Endothelial cell of umbilical vein (primary cell): ENCODE measurements at regions not wholly inside any gene's neighbourhood (a gene's known extent, or its start where the extent isn't known, plus 50 kb on each side); places are given as distances from the start of the nearest gene placed in this dataset.

Source experiments
- BruUV-seq: library from RNA; stranded (reverse); fragments of 400-500 nt; replicated peaks from 2 replicates; lab custom pipeline; 2021; lab: Mats Ljungman, UMichigan
- CTCF ChIA-PET: fragments of 300-600, 350-600 bp; sonication (Branson Sonifier 250); formaldehyde crosslinking; loops from one replicate; lab custom pipeline; 2021; ENCODE audit warnings: antibody characterized with exemption, inconsistent platforms; lab: Charles Lee
- POLR2A ChIA-PET: fragments of 300-600, 350-600 bp; sonication (Branson Sonifier 250); formaldehyde crosslinking; loops from one replicate; lab custom pipeline; 2021; ENCODE audit warnings: antibody characterized with exemption, inconsistent platforms; lab: Charles Lee
- DNase-seq: peaks from one replicate; pipeline ENCODE4 v3.0.0-alpha.2; 2011; ENCODE audit warnings: low read depth, low spot score
- FAIRE-seq: peaks from 2 replicates; lab custom pipeline; 2011; peaks lifted over from hg19 to GRCh38; lab: Jason Lieb, UNC
- H2AFZ ChIP-seq: 2 replicates; pipeline ENCODE4 v1.6.0; 2012; ENCODE audit warnings: low read depth, low read length, control low read depth, inconsistent platforms
- H3K27ac ChIP-seq: 2 replicates; pipeline ENCODE4 v1.5.1; 2011; ENCODE audit warnings: low read depth, mild to moderate bottlenecking, control low read depth, low read length, moderate library complexity; ENCODE audit not compliant: insufficient read depth
- H3K27me3 ChIP-seq, 2 experiments: 2 replicates each; pipeline versions ENCODE4 v1.6.0 to v1.6.1; 2011; ENCODE audit warnings: low read length in 2 of 2, mixed read lengths in 1 of 2; ENCODE audit not compliant: control insufficient read depth in 2 of 2, insufficient read depth in 2 of 2
- H3K36me3 ChIP-seq, 2 experiments: 2 replicates in 1 of 2; 3 replicates in 1 of 2; pipeline ENCODE4 v1.5.1; 2011; ENCODE audit warnings: low read length in 2 of 2, mild to moderate bottlenecking in 1 of 2, moderate library complexity in 1 of 2; ENCODE audit not compliant: control insufficient read depth in 2 of 2, insufficient read depth in 2 of 2; ENCODE audit errors: extremely low read depth in 1 of 2
- H3K4me1 ChIP-seq: 3 replicates; pipeline ENCODE4 v1.5.1; 2011; ENCODE audit warnings: mild to moderate bottlenecking, low read length; ENCODE audit not compliant: control insufficient read depth, insufficient read depth; ENCODE audit errors: extremely low read depth
- H3K4me2 ChIP-seq: 2 replicates; pipeline ENCODE4 v1.6.1; 2011; ENCODE audit warnings: low read length, control low read depth, mixed read lengths; ENCODE audit not compliant: insufficient read depth
- H3K4me3 ChIP-seq, 3 experiments: fragments of 200-600 bp in 1 of 3; sonication (generic), shearing (Covaris generic) in 1 of 3; replicated peaks in 1 of 3; 2 replicates each; pipeline ENCODE4 v1.5.1; 2011 to 2016; ENCODE audit warnings: control low read depth in 3 of 3, low read length in 3 of 3, mild to moderate bottlenecking in 2 of 3, inconsistent platforms in 1 of 3, low read depth in 1 of 3, moderate library complexity in 1 of 3; ENCODE audit not compliant: insufficient read depth in 1 of 3
- H3K79me2 ChIP-seq: 2 replicates; pipeline ENCODE4 v1.6.0; 2012; ENCODE audit warnings: low read length, inconsistent platforms; ENCODE audit not compliant: control insufficient read depth, insufficient read depth
- H3K9ac ChIP-seq: replicated peaks from 2 replicates; pipeline ENCODE3; 2011; ENCODE audit warnings: low read length, control low read depth; ENCODE audit not compliant: insufficient read depth; ENCODE audit errors: extremely low read depth
- H3K9me1 ChIP-seq: replicated peaks from 3 replicates; pipeline ENCODE4 v1.6.0; 2011; ENCODE audit warnings: mild to moderate bottlenecking, low read length; ENCODE audit not compliant: control insufficient read depth, insufficient read depth; ENCODE audit errors: extremely low read depth
- H3K9me3 ChIP-seq: replicated peaks from 2 replicates; pipeline ENCODE4 v1.5.1; 2012; ENCODE audit warnings: low read length, inconsistent platforms; ENCODE audit not compliant: control insufficient read depth, insufficient read depth
- H4K20me1 ChIP-seq: replicated peaks from 2 replicates; pipeline ENCODE3; 2011; ENCODE audit warnings: mild to moderate bottlenecking, low read length; ENCODE audit not compliant: control insufficient read depth, insufficient read depth; ENCODE audit errors: extremely low read depth
- EZH2 ChIP-seq: IDR thresholded peaks from 2 replicates; pipeline ENCODE4 v1.6.1; 2012; ENCODE audit warnings: borderline replicate concordance, low read depth, mild to moderate bottlenecking, moderate library complexity, low read length, inconsistent platforms; ENCODE audit not compliant: severe bottlenecking
- FOS ChIP-seq: IDR thresholded peaks from 2 replicates; pipeline ENCODE4 v1.6.1; 2011; ENCODE audit warnings: mild to moderate bottlenecking, low read length, moderate library complexity, borderline replicate concordance; ENCODE audit not compliant: insufficient read depth
- GATA2 ChIP-seq: IDR thresholded peaks from 2 replicates; pipeline ENCODE4 v1.7.0; 2011; ENCODE audit warnings: low read depth, mild to moderate bottlenecking, moderate library complexity, mixed read lengths, low read length; ENCODE audit not compliant: insufficient read length, insufficient read depth
- JUN ChIP-seq: IDR thresholded peaks from 2 replicates; pipeline ENCODE4 v1.6.1; 2011; ENCODE audit warnings: borderline replicate concordance, low read depth; ENCODE audit not compliant: insufficient read length, insufficient read depth
- MYC ChIP-seq: IDR thresholded peaks from one replicate; pipeline ENCODE4 v1.6.1; 2011; ENCODE audit warnings: mild to moderate bottlenecking, low read depth, low read length
- POLR2A ChIP-seq: IDR thresholded peaks from 2 replicates; pipeline ENCODE4 v1.6.1; 2012; ENCODE audit warnings: low read depth, mild to moderate bottlenecking, control low read depth, low read length
- POLR2AphosphoS5 ChIP-seq: IDR thresholded peaks from 2 replicates; pipeline ENCODE4 v1.6.1; 2012; ENCODE audit warnings: low read depth, mild to moderate bottlenecking, control low read depth, low read length, moderate library complexity; ENCODE audit not compliant: insufficient read depth
- dilution Hi-C: fragments of 300-500 bp; cut with MboI; formaldehyde crosslinking; loops from one replicate; pipeline ENCODE4 v1.15.0; 2019; ENCODE audit warnings: low sequenced_read_pairs; ENCODE audit not compliant: extremely low pct_ligation_motif_present
- intact Hi-C: fragments of 100-400 bp; cut with micrococcal nuclease; formaldehyde crosslinking; loops from one replicate; pipeline ENCODE4 v1.10.0; 2022
- TF ChIP-seq, protein P1 (sequence below): IDR thresholded peaks from 2 replicates; pipeline ENCODE4 v1.6.1; 2011; ENCODE audit not compliant: insufficient read depth, insufficient read length
- TF ChIP-seq, protein P2 (sequence below), 2 donors: IDR thresholded peaks; 1 replicate in 1 of 2; 2 replicates in 1 of 2; pipeline ENCODE4 v1.5.1; 2011; ENCODE audit warnings: low read length in 2 of 2, mild to moderate bottlenecking in 2 of 2, moderate library complexity in 2 of 2, control low read depth in 1 of 2, inconsistent platforms in 1 of 2, low read depth in 1 of 2; ENCODE audit not compliant: insufficient read depth in 1 of 2; ENCODE audit errors: extremely low read depth in 1 of 2

GRCh38 chrX:39729981-39730661 is 367.6 kb downstream of the BCOR start:
- BruUV-seq: no TSS peak
- ChIA-PET CTCF (interaction anchor here (0.8 to 3.0 kb wide), 25 partner anchors 9 to 814 kb away, joined by 3 to 21 read pairs (median 5); no protein-coding TSS in a partner anchor), POLR2A (no interaction called here)
- no peaks in the 10 kb centered on the region for H3K27me3 ChIP-seq
- no peaks in the 10 kb centered on the region for H3K9me1 ChIP-seq
- H3K4me3 ChIP-seq: no peak overlapping the region
- no peak overlapping the region for H3K4me2 ChIP-seq
- no peaks in the 10 kb centered on the region for H3K9me3 ChIP-seq
- peaks cover 28% of the 10 kb centered on the region for H3K4me1 ChIP-seq
- intact Hi-C loops: loop anchor here (2.0 to 5.0 kb wide), 4 partner anchors 43 to 537 kb away; partner anchors contain the start of gene BCOR
- H3K36me3 ChIP-seq: no peaks in the 10 kb centered on the region
- H4K20me1 ChIP-seq: no peaks in the 10 kb centered on the region
- FAIRE-seq (no peak), DNase-seq (no peak)
- H3K79me2 ChIP-seq: no peaks in the 10 kb centered on the region
- H3K9ac ChIP-seq: no peak overlapping the region
- no peak overlapping the region for H2AFZ ChIP-seq
- no peak overlapping the region for H3K27ac ChIP-seq
- dilution Hi-C loops: no loop called here
- TF ChIP-seq FOS (no peak), POLR2A (no peak), MYC (no peak), JUN (no peak), GATA2 (no peak), EZH2 (no peak), POLR2AphosphoS5 (no peak)
- TF ChIP-seq, protein P1, sequence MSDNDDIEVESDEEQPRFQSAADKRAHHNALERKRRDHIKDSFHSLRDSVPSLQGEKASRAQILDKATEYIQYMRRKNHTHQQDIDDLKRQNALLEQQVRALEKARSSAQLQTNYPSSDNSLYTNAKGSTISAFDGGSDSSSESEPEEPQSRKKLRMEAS: no peak
- TF ChIP-seq, protein P2, sequence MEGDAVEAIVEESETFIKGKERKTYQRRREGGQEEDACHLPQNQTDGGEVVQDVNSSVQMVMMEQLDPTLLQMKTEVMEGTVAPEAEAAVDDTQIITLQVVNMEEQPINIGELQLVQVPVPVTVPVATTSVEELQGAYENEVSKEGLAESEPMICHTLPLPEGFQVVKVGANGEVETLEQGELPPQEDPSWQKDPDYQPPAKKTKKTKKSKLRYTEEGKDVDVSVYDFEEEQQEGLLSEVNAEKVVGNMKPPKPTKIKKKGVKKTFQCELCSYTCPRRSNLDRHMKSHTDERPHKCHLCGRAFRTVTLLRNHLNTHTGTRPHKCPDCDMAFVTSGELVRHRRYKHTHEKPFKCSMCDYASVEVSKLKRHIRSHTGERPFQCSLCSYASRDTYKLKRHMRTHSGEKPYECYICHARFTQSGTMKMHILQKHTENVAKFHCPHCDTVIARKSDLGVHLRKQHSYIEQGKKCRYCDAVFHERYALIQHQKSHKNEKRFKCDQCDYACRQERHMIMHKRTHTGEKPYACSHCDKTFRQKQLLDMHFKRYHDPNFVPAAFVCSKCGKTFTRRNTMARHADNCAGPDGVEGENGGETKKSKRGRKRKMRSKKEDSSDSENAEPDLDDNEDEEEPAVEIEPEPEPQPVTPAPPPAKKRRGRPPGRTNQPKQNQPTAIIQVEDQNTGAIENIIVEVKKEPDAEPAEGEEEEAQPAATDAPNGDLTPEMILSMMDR (IDR thresholded peaks at IDR 0.05; ENCODE audit: extremely low read depth in 1 of 2, insufficient read depth in 1 of 2, low read depth in 1 of 2, low read length in 2 of 2): no peak
